ENCODE measurements at regions not wholly inside any gene's neighbourhood (a gene's known extent, or its start where the extent isn't known, plus 50 kb on each side); places are given as distances from the start of the nearest gene placed in this dataset.

DNA sequence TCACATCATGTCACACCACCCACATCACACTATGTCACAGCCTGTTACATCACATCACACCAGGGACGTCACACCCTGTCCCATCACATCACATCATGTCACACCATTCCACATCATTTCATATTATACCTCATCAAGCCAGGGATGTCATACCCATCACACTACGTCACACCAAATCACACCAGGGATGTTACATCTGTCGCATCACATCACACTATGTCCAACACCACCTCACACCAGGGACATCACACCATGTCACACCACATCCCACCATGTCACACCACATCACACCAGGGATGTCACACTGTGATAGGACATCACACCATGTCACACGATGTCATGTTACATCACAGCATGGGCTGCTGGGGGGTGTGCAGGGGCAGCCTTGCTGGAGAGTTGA is 110.6 kb downstream of the TMEM121 start:
- TF ChIP-seq POLR2AphosphoS5 (IDR thresholded peaks at IDR 0.05) = no peak
- TF ChIP-seq, protein P1, sequence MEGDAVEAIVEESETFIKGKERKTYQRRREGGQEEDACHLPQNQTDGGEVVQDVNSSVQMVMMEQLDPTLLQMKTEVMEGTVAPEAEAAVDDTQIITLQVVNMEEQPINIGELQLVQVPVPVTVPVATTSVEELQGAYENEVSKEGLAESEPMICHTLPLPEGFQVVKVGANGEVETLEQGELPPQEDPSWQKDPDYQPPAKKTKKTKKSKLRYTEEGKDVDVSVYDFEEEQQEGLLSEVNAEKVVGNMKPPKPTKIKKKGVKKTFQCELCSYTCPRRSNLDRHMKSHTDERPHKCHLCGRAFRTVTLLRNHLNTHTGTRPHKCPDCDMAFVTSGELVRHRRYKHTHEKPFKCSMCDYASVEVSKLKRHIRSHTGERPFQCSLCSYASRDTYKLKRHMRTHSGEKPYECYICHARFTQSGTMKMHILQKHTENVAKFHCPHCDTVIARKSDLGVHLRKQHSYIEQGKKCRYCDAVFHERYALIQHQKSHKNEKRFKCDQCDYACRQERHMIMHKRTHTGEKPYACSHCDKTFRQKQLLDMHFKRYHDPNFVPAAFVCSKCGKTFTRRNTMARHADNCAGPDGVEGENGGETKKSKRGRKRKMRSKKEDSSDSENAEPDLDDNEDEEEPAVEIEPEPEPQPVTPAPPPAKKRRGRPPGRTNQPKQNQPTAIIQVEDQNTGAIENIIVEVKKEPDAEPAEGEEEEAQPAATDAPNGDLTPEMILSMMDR (IDR thresholded peaks at IDR 0.05) = no peak
- no peak for TF ChIP-seq POLR2A (IDR thresholded peaks at IDR 0.05)
- no peak for TF ChIP-seq EP300 (IDR thresholded peaks at IDR 0.05; ENCODE audit: low read depth)
